Activated naive CD4-positive, alpha-beta T cell (primary cell): ENCODE measurements at regions not wholly inside any gene's neighbourhood (a gene's known extent, or its start where the extent isn't known, plus 50 kb on each side); places are given as distances from the start of the nearest gene placed in this dataset.

Source experiments
- DNase-seq, 4 experiments: peaks; one replicate each; lab custom pipeline; 2025; lab: John Stamatoyannopoulos, UW

- DNase-seq: no peak
Measured at GRCh38 chr3:34011171-34012101, 213.0 kb downstream of the PDCD6IP start.

- no peak for DNase-seq
Measured at GRCh38 chr3:34012102-34012461, 213.7 kb downstream of the PDCD6IP start.

GRCh38 chr3:34013818-34014570, 215.6 kb downstream of the PDCD6IP start:
- no peak for DNase-seq

- DNase-seq: no peak
Measured at GRCh38 chr3:34015204-34016142, 217.0 kb downstream of the PDCD6IP start.

- DNase-seq: no peak
Measured at GRCh38 chr3:34016925-34017587, 218.6 kb downstream of the PDCD6IP start.

GRCh38 chr3:34017757-34018156, 219.3 kb downstream of the PDCD6IP start:
- DNase-seq: no peak

- no peak for DNase-seq
Measured at GRCh38 chr3:34019158-34019557, 220.7 kb downstream of the PDCD6IP start.

GRCh38 chr3:34020170-34020569, 221.7 kb downstream of the PDCD6IP start:
- DNase-seq: no peak

GRCh38 chr3:34020726-34021680, 222.6 kb downstream of the PDCD6IP start:
- no peak for DNase-seq

- DNase-seq: no peak
Measured at GRCh38 chr3:34022147-34022546, 223.7 kb downstream of the PDCD6IP start.

GRCh38 chr3:34024447-34025240, 226.2 kb downstream of the PDCD6IP start:
- no peak for DNase-seq

GRCh38 chr3:34033839-34034238, 235.4 kb downstream of the PDCD6IP start:
- no peak for DNase-seq

- no peak for DNase-seq
Measured at GRCh38 chr3:34034840-34035239, 236.4 kb downstream of the PDCD6IP start.

GRCh38 chr3:34035775-34036174, 237.3 kb downstream of the PDCD6IP start:
- no peak for DNase-seq

- DNase-seq: no peak
Measured at GRCh38 chr3:34037260-34037659, 238.8 kb downstream of the PDCD6IP start.

- no peak for DNase-seq
Measured at GRCh38 chr3:34038131-34038530, 239.7 kb downstream of the PDCD6IP start.

GRCh38 chr3:34046154-34046553, 247.7 kb downstream of the PDCD6IP start:
- DNase-seq: no peak

GRCh38 chr3:34053626-34054025, 255.2 kb downstream of the PDCD6IP start:
- DNase-seq: no peak

- no peak for DNase-seq
Measured at GRCh38 chr3:34056181-34056910, 257.9 kb downstream of the PDCD6IP start.
